HG03045 (cell line): ENCODE measurements at regions not wholly inside any gene's neighbourhood (a gene's known extent, or its start where the extent isn't known, plus 50 kb on each side); places are given as distances from the start of the nearest gene placed in this dataset.

ENCODE experiments used
- ATAC-seq: cut with Tn5 transposase; IDR thresholded peaks from one replicate; pipeline ENCODE4 v1.9.1; 2021; ENCODE audit warnings: mild to moderate bottlenecking, moderate library complexity; ENCODE audit not compliant: unreplicated experiment

- no peak for ATAC-seq
These were observed 935.9 kb downstream of the CDH11 start for GRCh38 chr16:64185954-64186353.

- ATAC-seq: no peak
These were observed 937.7 kb downstream of the CDH11 start for GRCh38 chr16:64184156-64184555.

DNA sequence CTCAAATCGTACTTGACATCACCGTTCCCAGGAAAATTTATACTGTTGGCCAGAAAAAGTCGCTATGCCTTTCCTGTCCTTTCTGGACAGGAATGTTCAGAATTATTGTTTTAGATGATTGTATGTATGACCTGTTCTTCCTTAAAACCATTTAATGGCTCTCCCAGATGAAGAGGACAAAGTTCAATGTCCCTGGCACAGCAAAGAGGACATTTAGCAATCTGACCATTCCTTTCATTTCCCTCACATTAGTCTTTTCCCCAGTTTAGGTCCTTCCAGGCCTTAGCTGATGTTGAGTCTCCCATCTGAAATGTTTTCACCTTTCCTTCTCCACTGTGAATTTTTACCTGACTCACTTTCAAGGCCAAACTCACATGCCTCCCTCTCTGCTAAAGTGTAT lies 938.9 kb downstream of the CDH11 start:
- ATAC-seq: no peak

GRCh38 chr16:64181271-64181925 lies 940.5 kb downstream of the CDH11 start:
- ATAC-seq: no peak

GRCh38 chr16:64180136-64180900 lies 941.5 kb downstream of the CDH11 start:
- ATAC-seq: no peak

GRCh38 chr16:64174327-64174726 lies 947.5 kb downstream of the CDH11 start:
- ATAC-seq: no peak

- no peak for ATAC-seq
These were observed 949.2 kb downstream of the CDH11 start for GRCh38 chr16:64172652-64173051.

- no peak for ATAC-seq
These were observed 949.6 kb downstream of the CDH11 start for GRCh38 chr16:64172226-64172625.

GRCh38 chr16:64171632-64172031 lies 950.2 kb downstream of the CDH11 start:
- ATAC-seq: no peak

GRCh38 chr16:64168371-64168770 lies 953.5 kb downstream of the CDH11 start:
- no peak for ATAC-seq

GRCh38 chr16:64167936-64168335 lies 953.9 kb downstream of the CDH11 start:
- no peak for ATAC-seq

DNA sequence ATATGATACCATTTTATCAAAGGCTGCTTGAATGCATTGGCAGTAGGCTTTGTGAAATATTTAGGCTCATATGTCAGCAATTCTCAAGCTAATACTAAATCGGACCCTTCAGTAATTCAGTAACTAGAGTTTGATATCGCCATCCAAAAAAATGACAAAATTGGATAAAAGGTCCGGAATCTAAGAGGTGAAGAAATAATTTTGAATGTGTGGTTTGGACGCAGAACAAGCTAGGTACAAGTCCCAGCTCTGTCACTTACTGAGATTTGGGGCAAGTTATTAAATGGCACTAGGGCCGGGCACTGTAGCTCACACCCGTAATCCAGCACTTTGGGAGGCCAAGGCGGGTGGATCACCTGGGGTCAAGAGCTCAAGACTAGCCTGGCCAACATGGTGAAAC lies 956.5 kb downstream of the CDH11 start:
- ATAC-seq: no peak

- no peak for ATAC-seq
These were observed 959.1 kb downstream of the CDH11 start for GRCh38 chr16:64162613-64163375.

- no peak for ATAC-seq
These were observed 961.9 kb downstream of the CDH11 start for GRCh38 chr16:64159976-64160375.

- no peak for ATAC-seq
These were observed 962.8 kb downstream of the CDH11 start for GRCh38 chr16:64158941-64159588.

- no peak for ATAC-seq
These were observed 968.1 kb downstream of the CDH11 start for GRCh38 chr16:64153718-64154117.

GRCh38 chr16:64151990-64152767 lies 969.7 kb downstream of the CDH11 start:
- no peak for ATAC-seq

DNA sequence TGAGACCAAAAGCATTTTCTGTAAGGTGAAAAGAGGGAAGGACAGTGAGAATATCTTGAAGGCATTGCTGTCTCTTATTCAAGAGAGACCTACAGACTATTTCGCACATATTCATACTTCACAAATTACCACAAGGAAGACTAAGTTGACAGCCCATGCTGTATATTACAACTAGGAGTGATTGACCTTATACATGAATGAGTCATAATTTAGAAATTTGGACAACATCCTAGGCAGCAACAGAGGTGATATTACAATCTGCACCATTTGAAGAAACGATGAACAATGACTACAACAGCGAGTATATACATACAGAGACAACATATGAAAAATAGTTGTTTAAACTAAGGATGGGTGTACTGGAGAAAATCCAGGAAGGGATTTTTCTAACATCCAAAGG lies 971.7 kb downstream of the CDH11 start:
- ATAC-seq: no peak

GRCh38 chr16:64149756-64150155 lies 972.1 kb downstream of the CDH11 start:
- ATAC-seq: no peak

DNA sequence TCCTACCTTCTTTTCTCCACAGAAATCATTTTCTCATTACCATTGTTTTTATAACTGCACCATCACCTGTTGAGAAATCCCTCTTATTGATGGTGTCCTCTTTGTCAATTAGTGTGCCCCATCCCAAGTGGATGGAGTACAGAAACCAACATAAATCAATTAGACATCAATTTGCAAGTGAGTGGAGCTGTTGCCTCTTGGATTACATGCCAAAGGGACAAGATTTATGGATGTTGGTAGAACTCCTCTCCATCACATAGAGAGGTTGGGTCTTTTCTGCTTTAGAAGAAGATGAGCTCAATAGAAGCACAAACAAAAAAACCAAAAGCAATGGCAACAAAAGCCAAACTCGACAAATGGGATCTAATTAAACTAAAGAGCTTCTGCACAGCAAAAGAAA lies 973.5 kb downstream of the CDH11 start:
- ATAC-seq: no peak

DNA sequence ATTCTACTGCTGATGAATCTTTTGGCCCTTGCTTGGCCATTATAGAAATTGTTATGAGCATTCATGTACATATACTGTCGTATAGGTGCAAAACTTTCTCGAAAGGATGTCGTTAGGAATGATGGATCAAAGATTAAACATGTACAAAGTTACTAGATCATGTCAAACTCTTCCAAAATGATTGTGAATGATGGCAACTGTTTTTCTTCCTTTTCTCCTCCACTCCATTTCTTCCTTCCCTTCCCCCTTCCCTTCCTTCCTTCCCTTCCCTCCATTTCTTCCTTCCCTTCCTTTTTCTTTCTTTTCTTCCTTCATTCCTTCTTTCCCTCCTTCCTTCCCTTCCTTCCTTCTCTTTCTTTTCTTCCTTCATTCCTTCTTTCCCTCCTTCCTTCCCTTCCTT lies 973.9 kb downstream of the CDH11 start:
- ATAC-seq: no peak
